ENCODE measurements at regions not wholly inside any gene's neighbourhood (a gene's known extent, or its start where the extent isn't known, plus 50 kb on each side); places are given as distances from the start of the nearest gene placed in this dataset.
"Not testable (repeated sequence)": the region's sequence is repeated elsewhere in the genome, so short reads cannot be mapped to it uniquely, and the experiment has no call there.

- TF ChIP-seq, protein P1, sequence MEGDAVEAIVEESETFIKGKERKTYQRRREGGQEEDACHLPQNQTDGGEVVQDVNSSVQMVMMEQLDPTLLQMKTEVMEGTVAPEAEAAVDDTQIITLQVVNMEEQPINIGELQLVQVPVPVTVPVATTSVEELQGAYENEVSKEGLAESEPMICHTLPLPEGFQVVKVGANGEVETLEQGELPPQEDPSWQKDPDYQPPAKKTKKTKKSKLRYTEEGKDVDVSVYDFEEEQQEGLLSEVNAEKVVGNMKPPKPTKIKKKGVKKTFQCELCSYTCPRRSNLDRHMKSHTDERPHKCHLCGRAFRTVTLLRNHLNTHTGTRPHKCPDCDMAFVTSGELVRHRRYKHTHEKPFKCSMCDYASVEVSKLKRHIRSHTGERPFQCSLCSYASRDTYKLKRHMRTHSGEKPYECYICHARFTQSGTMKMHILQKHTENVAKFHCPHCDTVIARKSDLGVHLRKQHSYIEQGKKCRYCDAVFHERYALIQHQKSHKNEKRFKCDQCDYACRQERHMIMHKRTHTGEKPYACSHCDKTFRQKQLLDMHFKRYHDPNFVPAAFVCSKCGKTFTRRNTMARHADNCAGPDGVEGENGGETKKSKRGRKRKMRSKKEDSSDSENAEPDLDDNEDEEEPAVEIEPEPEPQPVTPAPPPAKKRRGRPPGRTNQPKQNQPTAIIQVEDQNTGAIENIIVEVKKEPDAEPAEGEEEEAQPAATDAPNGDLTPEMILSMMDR (IDR thresholded peaks at IDR 0.05 in 4 of 5, conservative IDR thresholded peaks at IDR 0.05 in 1 of 5): not testable (repeated sequence)
- not testable (repeated sequence) for TF ChIP-seq POLR2A (IDR thresholded peaks at IDR 0.05)
These were observed 170.2 kb upstream of the OR4C13 start for GRCh38 chr11:49782000-49782399.

All from gastrocnemius medialis (tissue), 4 donors.